Hepatocyte (in vitro differentiated cells): ENCODE measurements at regions not wholly inside any gene's neighbourhood (a gene's known extent, or its start where the extent isn't known, plus 50 kb on each side); places are given as distances from the start of the nearest gene placed in this dataset.

Source experiments
- CTCF ChIP-seq: fragments of 200-600 bp; sonication (generic); IDR thresholded peaks from 2 replicates; pipeline ENCODE4 v1.5.1; 2016; ENCODE audit warnings: antibody characterized with exemption, mild to moderate bottlenecking; ENCODE audit not compliant: poor library complexity
- EZH2 ChIP-seq: fragments of 200-600 bp; sonication (generic); IDR thresholded peaks from 2 replicates; pipeline ENCODE4 v1.6.1; 2016; ENCODE audit warnings: antibody characterized with exemption, mild to moderate bottlenecking, borderline replicate concordance
- EZH2phosphoT487 ChIP-seq: fragments of 200-600 bp; sonication (generic); IDR thresholded peaks from one replicate; pipeline ENCODE4 v1.6.1; 2018; ENCODE audit warnings: antibody characterized with exemption, mild to moderate bottlenecking, low read depth, moderate library complexity; ENCODE audit not compliant: unreplicated experiment, severe bottlenecking

GRCh38 chr4:83205760-83206159 is 78.8 kb downstream of the COQ2 start:
- TF ChIP-seq CTCF (no peak), EZH2 (no peak), EZH2phosphoT487 (no peak)
